ENCODE measurements at regions not wholly inside any gene's neighbourhood (a gene's known extent, or its start where the extent isn't known, plus 50 kb on each side); places are given as distances from the start of the nearest gene placed in this dataset.

GRCh38 chr12:88985631-88986030 lies 366.7 kb downstream of the DUSP6 start:
- DNase-seq: no peak

DNA sequence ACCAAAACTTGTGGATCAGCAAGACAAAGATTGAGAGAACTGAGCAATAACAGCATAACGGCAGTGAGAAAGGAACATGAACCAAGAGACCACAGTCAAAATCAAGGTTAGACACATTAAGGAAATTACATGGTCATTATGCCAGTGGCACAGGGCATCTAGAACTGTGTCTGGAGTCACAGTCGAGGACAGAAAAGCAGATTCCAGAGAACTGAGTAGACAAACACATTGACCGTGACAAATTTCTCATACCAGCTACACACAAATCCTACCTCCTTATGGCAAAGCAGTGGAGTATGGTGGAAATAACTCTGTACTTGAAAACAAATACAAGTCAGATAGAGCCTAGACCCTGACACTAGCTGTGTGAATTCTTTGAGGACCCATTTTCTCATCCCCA lies 367.3 kb downstream of the DUSP6 start:
- no peak for DNase-seq

DNA sequence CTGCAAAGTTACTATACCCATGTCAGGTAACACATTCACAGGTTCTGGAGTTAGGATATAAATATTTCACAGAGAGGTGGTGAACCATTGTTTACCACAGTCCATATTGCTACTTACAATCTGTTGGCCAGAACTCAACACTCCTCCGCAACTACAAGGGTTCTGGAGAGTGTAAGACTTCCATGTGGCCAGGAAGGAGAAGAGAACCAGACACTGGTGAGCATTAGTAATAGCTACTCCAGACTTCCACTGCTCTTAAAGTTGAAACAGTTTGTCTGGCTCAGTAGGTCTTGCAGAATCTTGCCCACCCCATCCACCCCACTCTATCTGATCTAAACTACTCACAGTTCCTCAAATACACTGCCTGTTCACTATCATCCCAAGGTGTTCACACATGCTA lies 369.6 kb downstream of the DUSP6 start:
- DNase-seq: no peak

GRCh38 chr12:88977115-88977514 lies 375.2 kb downstream of the DUSP6 start:
- DNase-seq: no peak

- no peak for DNase-seq
These were observed 378.3 kb downstream of the DUSP6 start for GRCh38 chr12:88973998-88974397.

GRCh38 chr12:88970740-88971139 lies 381.6 kb downstream of the DUSP6 start:
- DNase-seq: no peak

GRCh38 chr12:88969127-88969526 lies 383.2 kb downstream of the DUSP6 start:
- no peak for DNase-seq

- DNase-seq: no peak
These were observed 380.1 kb upstream of the KITLG start for GRCh38 chr12:88960213-88960878.

- DNase-seq: no peak
These were observed 378.7 kb upstream of the KITLG start for GRCh38 chr12:88958946-88959345.

DNA sequence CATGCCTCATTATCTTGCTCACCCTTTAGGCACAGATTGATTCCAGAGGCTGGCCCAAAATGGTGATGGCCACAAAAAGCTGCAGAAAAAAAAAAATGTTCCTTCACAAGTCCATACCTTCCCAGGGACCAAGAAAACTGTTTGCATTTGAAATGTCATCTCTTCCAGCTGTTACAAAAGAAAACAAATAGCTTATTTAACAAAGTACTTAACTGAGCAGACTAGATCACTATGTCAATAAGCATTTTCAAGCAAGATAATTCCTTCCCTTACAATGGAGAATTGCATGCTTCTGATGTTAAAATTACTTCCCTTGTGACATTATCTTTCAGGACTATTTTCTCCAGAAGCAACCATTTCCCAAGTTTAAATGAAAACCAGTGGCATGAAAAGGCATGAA lies 377.9 kb upstream of the KITLG start:
- DNase-seq: no peak

DNA sequence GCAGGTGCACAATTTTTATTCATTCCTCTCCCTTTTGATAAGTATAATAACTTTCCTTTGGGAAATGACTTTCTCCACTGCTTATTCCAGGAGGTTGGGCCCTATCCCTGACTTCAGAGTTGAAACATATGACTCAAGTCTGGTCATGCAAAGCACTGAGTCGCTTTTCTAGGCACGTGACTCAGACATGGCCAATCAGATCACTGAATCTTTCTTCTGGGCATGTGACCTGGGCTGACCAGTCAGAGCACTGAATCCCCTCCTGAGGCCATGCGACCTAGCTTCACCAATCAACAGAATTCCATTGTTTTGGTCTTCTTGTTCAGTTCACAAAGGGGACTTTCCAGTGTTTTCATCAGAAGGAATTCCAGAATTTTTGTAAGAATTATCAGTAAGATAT lies 377.1 kb upstream of the KITLG start:
- DNase-seq: no peak

DNA sequence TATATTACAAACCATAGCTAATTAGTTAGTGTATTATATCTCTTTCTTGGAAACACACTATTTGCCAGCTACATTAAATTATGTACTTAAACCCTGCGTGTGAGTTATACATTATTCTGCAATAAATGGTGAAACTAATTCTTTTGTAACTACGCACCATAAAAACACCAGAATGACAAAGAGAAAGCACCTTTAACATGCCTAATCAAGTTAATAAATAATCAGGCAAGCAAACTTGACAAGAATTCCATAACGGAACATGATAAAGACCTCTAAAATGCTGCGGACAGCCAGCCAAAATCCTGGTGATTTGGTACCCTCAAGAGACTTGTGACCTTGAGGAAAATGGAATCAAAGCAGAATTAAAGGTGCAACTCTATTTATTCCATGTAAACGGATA lies 375.3 kb upstream of the KITLG start:
- no peak for DNase-seq

- DNase-seq: no peak
These were observed 372.8 kb upstream of the KITLG start for GRCh38 chr12:88953029-88953586.

DNA sequence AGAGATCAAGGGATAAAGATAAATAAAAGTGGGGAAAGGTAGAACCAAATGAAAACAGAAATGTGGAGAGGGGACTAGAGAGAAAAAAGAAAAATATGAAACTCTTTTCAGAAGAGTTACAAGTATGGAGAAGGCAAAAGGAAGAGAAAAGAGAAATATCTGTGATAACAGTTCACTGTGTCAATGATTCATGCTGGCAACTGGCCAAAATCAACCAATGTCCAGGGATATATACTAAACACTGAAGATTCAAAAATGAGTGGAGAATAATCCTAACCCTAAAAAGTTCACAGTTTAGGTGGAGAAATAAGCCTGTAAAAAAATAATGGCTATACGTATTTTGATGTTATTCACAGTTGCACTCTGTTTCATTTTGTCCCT lies 372.3 kb upstream of the KITLG start:
- no peak for DNase-seq

GRCh38 chr12:88951860-88952561 lies 371.7 kb upstream of the KITLG start:
- no peak for DNase-seq

DNA sequence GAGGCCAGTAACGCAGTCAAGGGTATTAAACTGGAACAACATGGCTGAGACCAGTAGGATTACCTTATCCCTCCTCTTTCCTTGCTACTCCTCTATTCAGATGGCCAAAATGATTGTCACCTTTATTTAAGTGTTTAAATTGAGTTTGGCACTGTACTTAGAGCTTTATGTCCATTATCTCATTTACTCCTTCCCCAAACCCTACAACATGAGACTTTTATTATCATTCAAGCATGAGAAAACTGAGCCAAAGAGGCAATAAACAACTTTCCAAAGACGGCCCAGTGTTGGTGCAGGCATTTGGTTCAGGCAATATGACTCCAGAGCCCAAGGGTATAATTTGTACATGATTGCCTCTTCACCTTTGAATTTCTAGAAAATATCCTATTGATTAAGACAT lies 370.9 kb upstream of the KITLG start:
- DNase-seq: no peak

DNA sequence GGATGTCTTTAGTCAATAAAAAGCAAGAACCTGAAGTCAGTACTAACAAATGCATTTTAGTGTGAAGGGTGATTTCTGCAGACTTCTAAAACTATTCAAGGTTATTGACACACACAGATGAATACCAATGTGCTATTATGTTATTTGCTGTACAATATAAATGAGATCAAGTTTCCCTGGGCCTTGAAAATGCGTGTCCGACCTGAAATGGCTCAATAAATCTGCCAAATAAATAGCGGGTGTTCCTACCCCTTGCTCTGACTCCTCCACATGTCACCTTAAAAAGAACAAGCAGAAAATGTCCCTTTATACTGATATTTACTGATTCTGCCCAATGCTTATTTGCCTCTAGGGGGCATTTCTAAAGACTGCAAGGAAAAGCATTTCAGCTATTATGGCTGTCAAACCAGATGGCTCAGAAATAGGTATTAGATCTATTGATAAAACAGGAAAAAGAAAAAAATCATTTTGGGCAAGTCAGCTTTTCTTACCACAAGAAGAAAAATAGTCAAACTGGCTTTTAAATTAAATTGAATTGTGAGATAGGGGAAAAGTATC lies 367.3 kb upstream of the KITLG start:
- no peak for DNase-seq

- DNase-seq: no peak
These were observed 366.2 kb upstream of the KITLG start for GRCh38 chr12:88946372-88946997.

GRCh38 chr12:88945051-88945732 lies 364.9 kb upstream of the KITLG start:
- no peak for DNase-seq

DNA sequence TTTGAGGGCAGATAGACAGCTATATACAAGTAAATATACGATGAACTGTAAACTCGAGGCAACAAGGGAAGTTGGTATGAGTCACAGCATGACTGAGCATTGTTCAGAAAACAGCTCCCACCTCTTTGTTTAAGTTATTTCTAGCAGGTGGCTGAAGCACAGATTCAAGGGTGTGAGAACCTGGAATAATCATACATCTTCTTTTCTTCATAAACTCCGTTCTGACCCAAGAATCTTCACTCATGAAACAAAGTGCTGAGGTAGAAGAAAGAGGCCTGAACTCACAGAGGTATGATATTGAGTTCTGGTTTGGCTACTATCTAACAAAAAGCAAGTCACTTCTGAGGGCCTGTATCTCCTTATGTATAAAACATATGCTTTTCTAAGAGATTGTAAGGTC lies 364.1 kb upstream of the KITLG start:
- DNase-seq: no peak

- DNase-seq: no peak
These were observed 360.6 kb upstream of the KITLG start for GRCh38 chr12:88940854-88941253.

DNA sequence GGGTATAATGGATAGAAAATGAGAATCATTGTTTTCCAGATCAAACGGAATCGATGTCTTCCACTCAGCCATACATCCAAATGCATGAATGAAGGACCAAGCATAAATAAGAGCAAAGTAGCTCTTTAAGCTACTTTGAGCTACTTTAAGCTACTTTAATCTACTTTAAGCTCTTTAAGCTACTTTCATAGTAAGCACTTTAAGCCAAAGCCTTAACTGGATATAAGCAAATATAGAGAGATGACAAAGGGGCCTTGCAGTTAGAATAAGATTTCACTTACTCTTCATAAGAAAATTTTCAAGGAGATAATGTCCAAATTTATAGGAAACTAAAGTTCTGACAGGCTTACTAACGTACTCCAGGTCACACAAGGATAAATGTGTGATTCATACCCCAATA lies 355.6 kb upstream of the KITLG start:
- no peak for DNase-seq

DNA sequence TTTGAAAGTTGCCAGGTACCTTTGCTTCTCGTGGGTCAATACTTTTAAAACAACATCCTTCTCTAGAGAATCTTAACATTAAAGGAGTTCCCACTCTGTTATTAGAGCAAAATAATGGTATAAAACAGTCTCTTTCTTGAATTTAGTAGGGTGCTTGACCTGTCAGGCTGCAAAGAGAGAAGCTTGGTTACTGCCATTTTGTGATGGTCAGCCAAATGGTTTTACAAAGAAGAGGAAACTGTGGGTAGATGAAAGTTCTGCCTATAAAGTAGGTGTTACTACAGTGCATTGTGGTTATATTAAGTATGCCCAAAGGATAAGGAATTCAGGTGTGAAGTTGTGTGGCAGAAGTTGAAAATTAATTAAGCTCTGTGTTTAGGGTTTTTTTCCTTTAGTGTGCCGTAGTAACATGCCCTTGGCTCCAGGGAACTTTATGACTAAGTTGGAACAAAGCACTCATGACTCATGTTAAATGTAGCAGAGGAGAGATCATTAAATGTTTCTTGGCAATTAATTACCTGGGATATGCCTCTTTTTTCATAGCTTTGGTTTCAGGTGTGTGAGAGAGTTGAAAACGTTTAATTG lies 354.0 kb upstream of the KITLG start:
- DNase-seq: no peak

Measured in CD4-positive, alpha-beta T cell treated with Interleukin-6 for 4 hours (primary cell).